ENCODE measurements at regions not wholly inside any gene's neighbourhood (a gene's known extent, or its start where the extent isn't known, plus 50 kb on each side); places are given as distances from the start of the nearest gene placed in this dataset.
"Not testable (repeated sequence)": the region's sequence is repeated elsewhere in the genome, so short reads cannot be mapped to it uniquely, and the experiment has no call there.

GRCh38 chrX:78822157-78822690 lies 74.7 kb downstream of the LPAR4 start:
- no peak for DNase-seq (ENCODE audit: low spot score)

- no peak for DNase-seq (ENCODE audit: low spot score)
These were observed 84.0 kb downstream of the LPAR4 start for GRCh38 chrX:78831523-78831922.

- no peak for DNase-seq (ENCODE audit: low spot score)
These were observed 91.2 kb downstream of the LPAR4 start for GRCh38 chrX:78838709-78839108.

GRCh38 chrX:78839711-78840110 lies 92.2 kb downstream of the LPAR4 start:
- no peak for DNase-seq (ENCODE audit: low spot score)

- not testable (repeated sequence) for DNase-seq (ENCODE audit: low spot score)
These were observed 96.7 kb downstream of the LPAR4 start for GRCh38 chrX:78844218-78844617.

- DNase-seq (ENCODE audit: low spot score): not testable (repeated sequence)
These were observed 63.9 kb upstream of the P2RY10 start for GRCh38 chrX:78881248-78881647.

- DNase-seq (ENCODE audit: low spot score): peak; percentile 2
These were observed 58.6 kb upstream of the P2RY10 start for GRCh38 chrX:78886550-78886949.

All from Ammon's horn (tissue), 1 donor.